Loucy (cell line): ENCODE measurements at regions not wholly inside any gene's neighbourhood (a gene's known extent, or its start where the extent isn't known, plus 50 kb on each side); places are given as distances from the start of the nearest gene placed in this dataset.

Source experiments
- EZH2phosphoT487 ChIP-seq: fragments of 200-600 bp; IDR thresholded peaks from 2 replicates; pipeline ENCODE4 v1.6.1; 2018; ENCODE audit warnings: antibody characterized with exemption, mild to moderate bottlenecking, moderate library complexity, borderline replicate concordance
- TF ChIP-seq, protein P1 (sequence below): fragments of 200-600 bp; sonication (generic); conservative IDR thresholded peaks from 2 replicates; pipeline ENCODE4 v1.5.1; 2014; ENCODE audit warnings: mild to moderate bottlenecking, antibody characterized with exemption, low read length

DNA sequence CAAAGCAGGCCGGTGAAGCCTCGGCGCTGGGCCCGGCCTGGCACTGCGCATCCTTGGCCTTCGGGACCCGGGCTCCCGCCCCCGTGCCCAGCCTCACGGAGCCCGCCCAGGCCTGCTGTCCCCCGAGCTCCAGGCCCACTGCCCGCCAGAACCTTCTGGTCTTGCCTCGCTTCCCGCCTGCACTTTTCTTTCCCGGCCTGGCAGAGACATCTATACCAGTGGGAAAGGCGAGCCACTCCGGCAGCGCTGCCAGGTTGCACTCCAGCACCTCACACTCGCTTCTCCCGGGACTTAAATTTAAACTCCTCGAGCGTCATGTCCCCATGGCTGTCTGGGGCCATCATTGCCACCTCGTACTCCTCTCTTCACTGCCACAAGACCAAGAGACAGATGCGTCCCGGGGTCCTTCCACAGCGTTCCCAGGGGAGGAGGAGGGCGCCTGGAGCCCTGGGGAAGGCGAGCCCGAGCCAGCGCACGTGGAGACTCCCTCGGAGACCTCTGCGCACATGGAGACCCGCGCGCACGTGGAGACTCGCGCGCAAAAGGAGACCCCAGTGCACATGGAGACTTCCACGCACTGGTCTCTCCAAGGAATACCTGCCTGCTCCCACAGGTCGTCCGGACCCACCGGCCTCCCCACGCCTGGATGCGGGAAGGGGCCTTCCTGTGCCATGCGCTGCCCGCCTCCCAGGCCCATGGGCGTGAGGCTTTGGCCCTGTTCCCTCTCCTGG lies 253.1 kb upstream of the SALL3 start:
- TF ChIP-seq, protein P1, sequence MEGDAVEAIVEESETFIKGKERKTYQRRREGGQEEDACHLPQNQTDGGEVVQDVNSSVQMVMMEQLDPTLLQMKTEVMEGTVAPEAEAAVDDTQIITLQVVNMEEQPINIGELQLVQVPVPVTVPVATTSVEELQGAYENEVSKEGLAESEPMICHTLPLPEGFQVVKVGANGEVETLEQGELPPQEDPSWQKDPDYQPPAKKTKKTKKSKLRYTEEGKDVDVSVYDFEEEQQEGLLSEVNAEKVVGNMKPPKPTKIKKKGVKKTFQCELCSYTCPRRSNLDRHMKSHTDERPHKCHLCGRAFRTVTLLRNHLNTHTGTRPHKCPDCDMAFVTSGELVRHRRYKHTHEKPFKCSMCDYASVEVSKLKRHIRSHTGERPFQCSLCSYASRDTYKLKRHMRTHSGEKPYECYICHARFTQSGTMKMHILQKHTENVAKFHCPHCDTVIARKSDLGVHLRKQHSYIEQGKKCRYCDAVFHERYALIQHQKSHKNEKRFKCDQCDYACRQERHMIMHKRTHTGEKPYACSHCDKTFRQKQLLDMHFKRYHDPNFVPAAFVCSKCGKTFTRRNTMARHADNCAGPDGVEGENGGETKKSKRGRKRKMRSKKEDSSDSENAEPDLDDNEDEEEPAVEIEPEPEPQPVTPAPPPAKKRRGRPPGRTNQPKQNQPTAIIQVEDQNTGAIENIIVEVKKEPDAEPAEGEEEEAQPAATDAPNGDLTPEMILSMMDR = no peak
- TF ChIP-seq EZH2phosphoT487 = no peak
